ENCODE measurements at regions not wholly inside any gene's neighbourhood (a gene's known extent, or its start where the extent isn't known, plus 50 kb on each side); places are given as distances from the start of the nearest gene placed in this dataset.

DNA sequence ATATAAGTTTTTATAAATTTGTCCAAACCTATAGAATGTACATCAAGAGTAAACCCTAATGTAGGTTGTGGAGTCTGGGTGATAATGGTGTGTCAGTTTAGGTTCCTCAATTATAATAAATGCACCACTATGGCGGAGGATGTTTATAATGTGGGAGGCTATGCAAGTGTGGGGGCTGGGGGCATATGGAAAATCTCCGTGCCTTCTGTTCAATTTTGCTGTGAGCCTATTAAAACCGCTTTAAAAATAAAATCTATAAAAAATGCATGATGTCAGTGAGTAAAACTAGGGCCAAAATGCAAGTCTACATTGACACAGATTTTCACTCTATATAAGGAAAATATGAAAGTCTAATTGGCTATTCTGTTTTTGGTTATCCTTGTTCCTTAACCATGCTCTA, 774.9 kb upstream of the ALCAM start:
- TF ChIP-seq POLR2A (IDR thresholded peaks at IDR 0.05) = no peak
- TF ChIP-seq, protein P1, sequence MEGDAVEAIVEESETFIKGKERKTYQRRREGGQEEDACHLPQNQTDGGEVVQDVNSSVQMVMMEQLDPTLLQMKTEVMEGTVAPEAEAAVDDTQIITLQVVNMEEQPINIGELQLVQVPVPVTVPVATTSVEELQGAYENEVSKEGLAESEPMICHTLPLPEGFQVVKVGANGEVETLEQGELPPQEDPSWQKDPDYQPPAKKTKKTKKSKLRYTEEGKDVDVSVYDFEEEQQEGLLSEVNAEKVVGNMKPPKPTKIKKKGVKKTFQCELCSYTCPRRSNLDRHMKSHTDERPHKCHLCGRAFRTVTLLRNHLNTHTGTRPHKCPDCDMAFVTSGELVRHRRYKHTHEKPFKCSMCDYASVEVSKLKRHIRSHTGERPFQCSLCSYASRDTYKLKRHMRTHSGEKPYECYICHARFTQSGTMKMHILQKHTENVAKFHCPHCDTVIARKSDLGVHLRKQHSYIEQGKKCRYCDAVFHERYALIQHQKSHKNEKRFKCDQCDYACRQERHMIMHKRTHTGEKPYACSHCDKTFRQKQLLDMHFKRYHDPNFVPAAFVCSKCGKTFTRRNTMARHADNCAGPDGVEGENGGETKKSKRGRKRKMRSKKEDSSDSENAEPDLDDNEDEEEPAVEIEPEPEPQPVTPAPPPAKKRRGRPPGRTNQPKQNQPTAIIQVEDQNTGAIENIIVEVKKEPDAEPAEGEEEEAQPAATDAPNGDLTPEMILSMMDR (IDR thresholded peaks at IDR 0.05) = no peak

Data from body of pancreas (tissue), 4 donors.